Neural cell (in vitro differentiated cells): ENCODE measurements at regions not wholly inside any gene's neighbourhood (a gene's known extent, or its start where the extent isn't known, plus 50 kb on each side); places are given as distances from the start of the nearest gene placed in this dataset.

Experiments used
- H2AFZ ChIP-seq: fragments of 200-600, 300-800 bp; sonication (generic), shearing (Covaris generic); 2 replicates; pipeline ENCODE4 v1.6.0; 2014; ENCODE audit warnings: low read depth, mild to moderate bottlenecking, antibody characterized with exemption, low read length, moderate library complexity
- H3F3A ChIP-seq: fragments of 200-600 bp; shearing (Covaris generic); 2 replicates; pipeline ENCODE4 v1.6.1; 2016; ENCODE audit warnings: mild to moderate bottlenecking, moderate library complexity, mixed read lengths, antibody characterized with exemption, low read length; ENCODE audit not compliant: insufficient read depth, poor library complexity, severe bottlenecking
- H3K27ac ChIP-seq: fragments of 200-600, 300-800 bp; sonication (generic), shearing (Covaris generic); 2 replicates; pipeline ENCODE4 v1.5.1; 2014; ENCODE audit warnings: mild to moderate bottlenecking, low read length, moderate library complexity
- H3K27me3 ChIP-seq: fragments of 300-800, 200-600 bp; sonication (generic), shearing (Covaris generic); 2 replicates; pipeline ENCODE4 v1.6.0; 2014; ENCODE audit warnings: mild to moderate bottlenecking, low read depth, low read length, moderate library complexity; ENCODE audit not compliant: insufficient read depth
- H3K36me3 ChIP-seq: fragments of 300-800, 200-600 bp; sonication (generic), shearing (Covaris generic); 2 replicates; pipeline ENCODE4 v1.5.1; 2014; ENCODE audit warnings: mild to moderate bottlenecking, antibody characterized with exemption, low read length, moderate library complexity; ENCODE audit not compliant: insufficient read depth
- H3K4me2 ChIP-seq: fragments of 300-800, 200-600 bp; sonication (generic), shearing (Covaris generic); 2 replicates; pipeline ENCODE4 v1.6.0; 2014; ENCODE audit warnings: mild to moderate bottlenecking, low read length
- H3K4me3 ChIP-seq: fragments of 300-800, 200-600 bp; sonication (generic), shearing (Covaris generic); 2 replicates; pipeline ENCODE4 v1.5.1; 2014; ENCODE audit warnings: mild to moderate bottlenecking, low read length, moderate library complexity
- H3K79me2 ChIP-seq: fragments of 200-600 bp; shearing (Covaris generic); replicated peaks from 2 replicates; pipeline ENCODE4 v1.6.0; 2014; ENCODE audit warnings: mild to moderate bottlenecking, low read length, moderate library complexity; ENCODE audit not compliant: insufficient read depth
- H3K9ac ChIP-seq: fragments of 300-800, 200-600 bp; sonication (generic), shearing (Covaris generic); 2 replicates; pipeline ENCODE4 v1.6.1; 2016; ENCODE audit warnings: mild to moderate bottlenecking, low read length, mixed read lengths
- H3K9me2 ChIP-seq: fragments of 200-600 bp; shearing (Covaris generic); 2 replicates; pipeline ENCODE4 v1.6.1; 2016; ENCODE audit warnings: mild to moderate bottlenecking, low read length, mixed read lengths; ENCODE audit not compliant: insufficient read depth
- H3K9me3 ChIP-seq: fragments of 200-600, 300-800 bp; sonication (generic), shearing (Covaris generic); 2 replicates; pipeline ENCODE4 v1.6.1; 2016; ENCODE audit warnings: mild to moderate bottlenecking, mixed run types, low read length, moderate library complexity, mixed read lengths
- H4K20me1 ChIP-seq: fragments of 200-600 bp; shearing (Covaris generic); 2 replicates; pipeline ENCODE4 v1.6.1; 2016; ENCODE audit warnings: mild to moderate bottlenecking, mixed run types; ENCODE audit not compliant: insufficient read depth
- CTCF ChIP-seq: fragments of 450-650 bp; IDR thresholded peaks from 2 replicates; pipeline ENCODE4 v1.5.1; 2014; ENCODE audit warnings: antibody characterized with exemption, mild to moderate bottlenecking, moderate library complexity; ENCODE audit not compliant: poor library complexity, severe bottlenecking
- EP300 ChIP-seq: fragments of 450-650 bp; conservative IDR thresholded peaks from 2 replicates; pipeline ENCODE4 v1.6.1; 2014; ENCODE audit warnings: antibody characterized with exemption, mild to moderate bottlenecking, moderate library complexity; ENCODE audit not compliant: poor library complexity, severe bottlenecking
- EZH2 ChIP-seq: fragments of 200-600, 300-800 bp; shearing (Covaris generic), sonication (generic); IDR thresholded peaks from 2 replicates; pipeline ENCODE4 v1.6.1; 2014; ENCODE audit warnings: antibody characterized with exemption, low read length, borderline replicate concordance, mild to moderate bottlenecking; ENCODE audit not compliant: insufficient read depth, poor library complexity, severe bottlenecking
- MXI1 ChIP-seq: fragments of 450-650 bp; conservative IDR thresholded peaks from 2 replicates; pipeline ENCODE4 v1.6.1; 2014; ENCODE audit warnings: antibody characterized with exemption, mild to moderate bottlenecking; ENCODE audit not compliant: poor library complexity, severe bottlenecking
- POLR2AphosphoS5 ChIP-seq: IDR thresholded peaks from 2 replicates; pipeline ENCODE4 v1.6.1; 2012
- RAD21 ChIP-seq: fragments of 450-650 bp; conservative IDR thresholded peaks from 2 replicates; pipeline ENCODE4 v1.6.1; 2014; ENCODE audit warnings: antibody characterized with exemption, mild to moderate bottlenecking, moderate library complexity
- REST ChIP-seq: IDR thresholded peaks from 2 replicates; pipeline ENCODE4 v1.6.1; 2012; ENCODE audit warnings: borderline replicate concordance
- SMC3 ChIP-seq: fragments of 450-650 bp; conservative IDR thresholded peaks from 2 replicates; pipeline ENCODE4 v1.6.1; 2014; ENCODE audit warnings: antibody characterized with exemption, mild to moderate bottlenecking, moderate library complexity; ENCODE audit not compliant: poor library complexity
- TAF1 ChIP-seq: IDR thresholded peaks from 2 replicates; pipeline ENCODE4 v1.6.1; 2012; ENCODE audit warnings: low read depth

GRCh38 chr15:66881173-66881905, 179.3 kb downstream of the SMAD6 start:
- no peak overlapping the region for H3K9ac ChIP-seq
- H3K9me2 ChIP-seq = no peaks in the 10 kb centered on the region
- no peaks in the 10 kb centered on the region for H3F3A ChIP-seq
- no peak overlapping the region for H3K4me3 ChIP-seq
- no peaks in the 10 kb centered on the region for H3K9me3 ChIP-seq
- no peaks in the 10 kb centered on the region for H4K20me1 ChIP-seq
- no peaks in the 10 kb centered on the region for H3K27me3 ChIP-seq
- H3K36me3 ChIP-seq = no peaks in the 10 kb centered on the region
- no peak overlapping the region for H2AFZ ChIP-seq
- no peak for TF ChIP-seq POLR2AphosphoS5
- TF ChIP-seq EP300 = no peak
- no peak for TF ChIP-seq EZH2
- no peak for TF ChIP-seq SMC3
- no peak for TF ChIP-seq REST
- no peak for TF ChIP-seq CTCF
- TF ChIP-seq MXI1 = no peak
- no peak for TF ChIP-seq RAD21
- no peak for TF ChIP-seq TAF1
- H3K4me2 ChIP-seq = no peak overlapping the region
- H3K27ac ChIP-seq = no peak overlapping the region
- H3K79me2 ChIP-seq = no peaks in the 10 kb centered on the region

- no peaks in the 10 kb centered on the region for H3F3A ChIP-seq
- no peak overlapping the region for H3K9ac ChIP-seq
- no peaks in the 10 kb centered on the region for H3K79me2 ChIP-seq
- H3K27ac ChIP-seq = no peak overlapping the region
- no peak overlapping the region for H3K4me3 ChIP-seq
- no peaks in the 10 kb centered on the region for H3K27me3 ChIP-seq
- H3K9me3 ChIP-seq = no peaks in the 10 kb centered on the region
- H3K9me2 ChIP-seq = no peaks in the 10 kb centered on the region
- H2AFZ ChIP-seq = no peak overlapping the region
- no peak overlapping the region for H3K4me2 ChIP-seq
- TF ChIP-seq EP300 = no peak
- TF ChIP-seq POLR2AphosphoS5 = no peak
- no peak for TF ChIP-seq MXI1
- no peak for TF ChIP-seq RAD21
- TF ChIP-seq REST = no peak
- no peak for TF ChIP-seq EZH2
- H3K36me3 ChIP-seq = no peaks in the 10 kb centered on the region
- no peaks in the 10 kb centered on the region for H4K20me1 ChIP-seq
These were observed 180.4 kb downstream of the SMAD6 start for GRCh38 chr15:66882251-66883020.
